GM12892 (cell line): ENCODE measurements at regions not wholly inside any gene's neighbourhood (a gene's known extent, or its start where the extent isn't known, plus 50 kb on each side); places are given as distances from the start of the nearest gene placed in this dataset.

ENCODE experiments used
- POLR2A ChIP-seq: IDR thresholded peaks from 2 replicates; pipeline ENCODE4 v1.6.1; 2011; ENCODE audit warnings: low read depth, low read length, control low read depth
- POLR2AphosphoS5 ChIP-seq: IDR thresholded peaks from 2 replicates; pipeline ENCODE4 v1.6.1; 2011; ENCODE audit warnings: low read depth, low read length, control low read depth
- TAF1 ChIP-seq: IDR thresholded peaks from 2 replicates; pipeline ENCODE4 v1.6.1; 2011; ENCODE audit warnings: low read depth, mild to moderate bottlenecking, control low read depth, low read length, borderline replicate concordance

GRCh38 chr4:8682725-8683124 is 90.2 kb downstream of the CPZ start:
- TF ChIP-seq POLR2AphosphoS5 (no peak), POLR2A (no peak), TAF1 (no peak)
